Fibroblast of lung (primary cell): ENCODE measurements at regions not wholly inside any gene's neighbourhood (a gene's known extent, or its start where the extent isn't known, plus 50 kb on each side); places are given as distances from the start of the nearest gene placed in this dataset.

Source experiments
- EZH2 ChIP-seq: IDR thresholded peaks from 2 replicates; pipeline ENCODE4 v1.5.1; 2012; ENCODE audit warnings: low read length, control low read depth, mild to moderate bottlenecking; ENCODE audit errors: missing control alignments
- TF ChIP-seq, protein P1 (sequence below), 2 donors: IDR thresholded peaks in 1 of 2; conservative IDR thresholded peaks in 1 of 2; 1 replicate in 1 of 2; 2 replicates in 1 of 2; pipeline ENCODE4 v1.5.1; 2011 to 2012; ENCODE audit warnings: low read length in 2 of 2, control low read depth in 1 of 2, inconsistent platforms in 1 of 2, low read depth in 1 of 2, mild to moderate bottlenecking in 1 of 2

DNA sequence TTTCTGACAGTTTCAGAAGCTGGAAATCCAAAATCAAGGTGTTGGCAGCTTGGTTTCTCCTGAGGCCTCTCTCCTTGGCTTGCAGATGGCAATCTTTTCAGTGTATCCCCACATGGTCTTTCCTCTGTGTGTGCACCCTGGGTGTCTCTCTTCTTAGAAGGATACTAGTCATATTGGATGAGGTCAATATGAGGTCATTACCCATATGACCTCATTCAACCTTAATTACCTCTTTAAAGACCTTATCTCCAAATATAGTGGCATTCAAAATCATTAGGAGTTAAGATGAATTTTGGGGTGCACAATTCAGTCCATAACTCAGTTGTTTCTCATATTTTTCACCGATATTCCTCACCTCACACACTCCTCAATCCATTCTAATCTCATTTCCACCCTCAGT, 92.4 kb upstream of the TGM3 start:
- TF ChIP-seq, protein P1, sequence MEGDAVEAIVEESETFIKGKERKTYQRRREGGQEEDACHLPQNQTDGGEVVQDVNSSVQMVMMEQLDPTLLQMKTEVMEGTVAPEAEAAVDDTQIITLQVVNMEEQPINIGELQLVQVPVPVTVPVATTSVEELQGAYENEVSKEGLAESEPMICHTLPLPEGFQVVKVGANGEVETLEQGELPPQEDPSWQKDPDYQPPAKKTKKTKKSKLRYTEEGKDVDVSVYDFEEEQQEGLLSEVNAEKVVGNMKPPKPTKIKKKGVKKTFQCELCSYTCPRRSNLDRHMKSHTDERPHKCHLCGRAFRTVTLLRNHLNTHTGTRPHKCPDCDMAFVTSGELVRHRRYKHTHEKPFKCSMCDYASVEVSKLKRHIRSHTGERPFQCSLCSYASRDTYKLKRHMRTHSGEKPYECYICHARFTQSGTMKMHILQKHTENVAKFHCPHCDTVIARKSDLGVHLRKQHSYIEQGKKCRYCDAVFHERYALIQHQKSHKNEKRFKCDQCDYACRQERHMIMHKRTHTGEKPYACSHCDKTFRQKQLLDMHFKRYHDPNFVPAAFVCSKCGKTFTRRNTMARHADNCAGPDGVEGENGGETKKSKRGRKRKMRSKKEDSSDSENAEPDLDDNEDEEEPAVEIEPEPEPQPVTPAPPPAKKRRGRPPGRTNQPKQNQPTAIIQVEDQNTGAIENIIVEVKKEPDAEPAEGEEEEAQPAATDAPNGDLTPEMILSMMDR (conservative IDR thresholded peaks at IDR 0.05 in 1 of 2, IDR thresholded peaks at IDR 0.05 in 1 of 2; ENCODE audit: low read depth in 1 of 2, low read length in 2 of 2) = no peak
- TF ChIP-seq EZH2 = no peak
